SU-DHL-6 (cell line): ENCODE measurements at regions not wholly inside any gene's neighbourhood (a gene's known extent, or its start where the extent isn't known, plus 50 kb on each side); places are given as distances from the start of the nearest gene placed in this dataset.

Source experiments
- H2AFZ ChIP-seq: fragments of 200-600 bp; sonication (generic); 2 replicates; pipeline ENCODE4 v1.6.1; 2014; ENCODE audit warnings: low read depth, mild to moderate bottlenecking, moderate library complexity, mixed read lengths, antibody characterized with exemption, low read length; ENCODE audit not compliant: severe bottlenecking
- H3F3A ChIP-seq: fragments of 200-600 bp; shearing (Covaris generic); 2 replicates; pipeline ENCODE4 v1.6.0; 2016; ENCODE audit warnings: antibody characterized with exemption, mild to moderate bottlenecking; ENCODE audit not compliant: insufficient read depth
- H3K27ac ChIP-seq: fragments of 200-600 bp; sonication (generic); 2 replicates; pipeline ENCODE4 v1.5.1; 2016; ENCODE audit warnings: low read depth, mild to moderate bottlenecking, low read length, moderate library complexity, mixed read lengths
- H3K27me3 ChIP-seq: fragments of 200-600 bp; sonication (generic), shearing (Covaris generic); 2 replicates; pipeline ENCODE4 v1.6.0; 2014; ENCODE audit warnings: mild to moderate bottlenecking, low read length
- H3K36me3 ChIP-seq: fragments of 200-600 bp; sonication (generic); 2 replicates; pipeline ENCODE4 v1.6.1; 2014; ENCODE audit warnings: mild to moderate bottlenecking, low read length, mixed read lengths
- H3K4me2 ChIP-seq: fragments of 300-600, 200-600 bp; shearing (Covaris generic), sonication (generic); 2 replicates; pipeline ENCODE4 v1.6.0; 2014; ENCODE audit warnings: low read length, low read depth, mild to moderate bottlenecking; ENCODE audit not compliant: poor library complexity, severe bottlenecking
- H3K4me3 ChIP-seq: fragments of 200-600 bp; sonication (generic); 2 replicates; pipeline ENCODE4 v1.5.1; 2014; ENCODE audit warnings: antibody characterized with exemption, low read length, mild to moderate bottlenecking, mixed read lengths; ENCODE audit not compliant: insufficient read depth, poor library complexity, severe bottlenecking
- H3K79me2 ChIP-seq: fragments of 200-600 bp; sonication (generic); 2 replicates; pipeline ENCODE4 v1.6.1; 2014; ENCODE audit warnings: mild to moderate bottlenecking, low read length, moderate library complexity; ENCODE audit not compliant: insufficient read depth
- H3K9ac ChIP-seq: fragments of 200-600 bp; sonication (generic); 2 replicates; pipeline ENCODE4 v1.7.0; 2014; ENCODE audit warnings: mild to moderate bottlenecking, low read length
- H3K9me2 ChIP-seq: fragments of 200-600 bp; sonication (generic); replicated peaks from 2 replicates; pipeline ENCODE4 v1.6.1; 2014; ENCODE audit warnings: low read length; ENCODE audit not compliant: insufficient read depth
- H3K9me3 ChIP-seq: fragments of 200-600 bp; sonication (generic); 2 replicates; pipeline ENCODE4 v1.6.1; 2014; ENCODE audit warnings: low read length, mixed read lengths; ENCODE audit not compliant: insufficient read depth
- H4K20me1 ChIP-seq: fragments of 200-600 bp; sonication (generic); 2 replicates; pipeline ENCODE4 v1.6.1; 2014; ENCODE audit warnings: low read depth, mild to moderate bottlenecking, antibody characterized with exemption, low read length, moderate library complexity, mixed read lengths
- EZH2phosphoT487 ChIP-seq: fragments of 200-600 bp; sonication (generic), shearing (Covaris generic); conservative IDR thresholded peaks from 2 replicates; pipeline ENCODE4 v1.6.1; 2018; ENCODE audit warnings: mild to moderate bottlenecking, antibody characterized with exemption, low read length, moderate library complexity, mixed read lengths
- TF ChIP-seq, protein P1 (sequence below): fragments of 200-600 bp; sonication (generic); IDR thresholded peaks from one replicate; pipeline ENCODE4 v1.5.1; 2017; ENCODE audit warnings: antibody characterized with exemption, mild to moderate bottlenecking, low read length, moderate library complexity; ENCODE audit not compliant: insufficient read depth, poor library complexity, severe bottlenecking

DNA sequence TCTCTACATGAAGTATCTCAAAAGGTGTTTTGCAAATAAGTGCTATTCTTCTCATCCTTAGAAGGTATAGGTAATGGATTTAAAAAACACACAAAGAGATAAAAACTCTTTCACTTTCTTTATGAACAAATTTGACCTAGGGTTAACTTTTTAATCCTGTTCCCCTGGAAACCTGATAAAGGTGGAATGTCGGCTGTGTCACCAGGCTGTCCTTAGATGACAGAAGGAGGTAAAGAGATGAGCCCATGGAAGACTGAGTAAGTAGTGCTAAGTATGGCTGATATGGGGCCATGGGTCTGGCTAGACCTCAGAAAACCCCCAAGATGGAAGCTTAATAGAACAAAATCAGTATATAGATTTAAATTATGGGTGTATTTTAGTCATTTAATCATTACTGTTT, 153.8 kb upstream of the LSM14A start:
- Histone ChIP-seq H3K27me3 (no peaks in the 10 kb centered on the region), H2AFZ (no peak overlapping the region), H3K79me2 (no peaks in the 10 kb centered on the region), H3K9ac (no peak overlapping the region), H3K9me2 (no peaks in the 10 kb centered on the region), H3F3A (no peaks in the 10 kb centered on the region), H3K36me3 (no peaks in the 10 kb centered on the region), H3K4me3 (no peak overlapping the region), H3K4me2 (no peak overlapping the region), H3K9me3 (no peaks in the 10 kb centered on the region), H4K20me1 (no peaks in the 10 kb centered on the region), H3K27ac (no peak overlapping the region)
- TF ChIP-seq, protein P1, sequence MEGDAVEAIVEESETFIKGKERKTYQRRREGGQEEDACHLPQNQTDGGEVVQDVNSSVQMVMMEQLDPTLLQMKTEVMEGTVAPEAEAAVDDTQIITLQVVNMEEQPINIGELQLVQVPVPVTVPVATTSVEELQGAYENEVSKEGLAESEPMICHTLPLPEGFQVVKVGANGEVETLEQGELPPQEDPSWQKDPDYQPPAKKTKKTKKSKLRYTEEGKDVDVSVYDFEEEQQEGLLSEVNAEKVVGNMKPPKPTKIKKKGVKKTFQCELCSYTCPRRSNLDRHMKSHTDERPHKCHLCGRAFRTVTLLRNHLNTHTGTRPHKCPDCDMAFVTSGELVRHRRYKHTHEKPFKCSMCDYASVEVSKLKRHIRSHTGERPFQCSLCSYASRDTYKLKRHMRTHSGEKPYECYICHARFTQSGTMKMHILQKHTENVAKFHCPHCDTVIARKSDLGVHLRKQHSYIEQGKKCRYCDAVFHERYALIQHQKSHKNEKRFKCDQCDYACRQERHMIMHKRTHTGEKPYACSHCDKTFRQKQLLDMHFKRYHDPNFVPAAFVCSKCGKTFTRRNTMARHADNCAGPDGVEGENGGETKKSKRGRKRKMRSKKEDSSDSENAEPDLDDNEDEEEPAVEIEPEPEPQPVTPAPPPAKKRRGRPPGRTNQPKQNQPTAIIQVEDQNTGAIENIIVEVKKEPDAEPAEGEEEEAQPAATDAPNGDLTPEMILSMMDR, result no peak
- no peak for TF ChIP-seq EZH2phosphoT487

DNA sequence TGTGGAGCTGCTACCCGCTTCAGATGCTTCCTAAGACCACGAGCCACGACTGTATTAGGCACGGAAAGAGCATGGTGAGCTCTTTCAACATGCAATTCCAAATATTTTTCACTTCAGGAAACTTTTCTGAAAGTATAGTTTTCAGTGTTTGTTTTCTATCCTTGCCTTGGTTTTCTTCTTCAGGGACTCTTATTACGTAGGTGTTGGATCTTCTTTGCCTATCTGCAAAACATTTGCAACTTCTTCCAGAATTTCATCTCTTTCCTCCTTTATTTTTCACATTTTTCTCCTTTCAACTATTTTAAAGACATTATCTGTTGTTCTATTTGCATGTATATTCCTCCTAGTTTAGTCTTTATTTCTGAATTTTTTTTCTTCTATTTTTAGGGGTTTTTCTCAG, 148.9 kb upstream of the LSM14A start:
- H3F3A ChIP-seq, result no peaks in the 10 kb centered on the region
- H3K9me3 ChIP-seq, result no peaks in the 10 kb centered on the region

DNA sequence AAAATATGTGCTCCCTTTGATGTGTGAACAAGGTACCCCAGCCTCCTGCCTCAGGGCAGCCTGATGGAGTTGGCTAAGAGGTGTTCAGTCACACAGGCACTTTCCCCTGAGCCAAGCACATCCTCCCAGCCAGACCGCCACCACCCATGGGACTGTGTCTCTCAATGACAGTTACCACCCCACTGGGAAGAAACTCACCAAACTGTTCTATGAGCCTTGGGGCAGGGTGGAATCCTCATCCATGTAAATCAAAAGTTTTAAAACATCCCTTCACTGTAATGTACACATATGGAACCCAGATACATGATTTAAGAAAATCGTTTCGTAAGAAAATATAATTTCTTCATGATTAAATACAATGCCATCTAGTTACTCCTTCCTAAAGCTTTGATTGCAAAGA, 138.4 kb upstream of the LSM14A start:
- no peak overlapping the region for H2AFZ ChIP-seq
- no peaks in the 10 kb centered on the region for H3K27me3 ChIP-seq
- TF ChIP-seq, protein P1, result no peak
- no peak for TF ChIP-seq EZH2phosphoT487
- H3K4me2 ChIP-seq, result no peak overlapping the region
- no peak overlapping the region for H3K27ac ChIP-seq
- H4K20me1 ChIP-seq, result no peaks in the 10 kb centered on the region
- H3K9ac ChIP-seq, result no peak overlapping the region
- H3K79me2 ChIP-seq, result no peaks in the 10 kb centered on the region
- no peaks in the 10 kb centered on the region for H3K36me3 ChIP-seq
- H3K4me3 ChIP-seq, result no peak overlapping the region
- H3K9me3 ChIP-seq, result no peaks in the 10 kb centered on the region
- H3F3A ChIP-seq, result no peaks in the 10 kb centered on the region
- no peaks in the 10 kb centered on the region for H3K9me2 ChIP-seq

More for the DNA sequence above, 148.9 kb upstream of the LSM14A start:
- Histone ChIP-seq H3K9me2 (no peaks in the 10 kb centered on the region), H3K9ac (no peak overlapping the region), H3K4me3 (no peak overlapping the region), H3K27ac (no peak overlapping the region), H3K27me3 (no peaks in the 10 kb centered on the region), H3K36me3 (no peaks in the 10 kb centered on the region), H3K4me2 (no peak overlapping the region), H3K79me2 (no peaks in the 10 kb centered on the region), H2AFZ (no peak overlapping the region), H4K20me1 (no peaks in the 10 kb centered on the region)
- TF ChIP-seq EZH2phosphoT487, result no peak
- TF ChIP-seq, protein P1, result no peak
